ENCODE measurements at regions not wholly inside any gene's neighbourhood (a gene's known extent, or its start where the extent isn't known, plus 50 kb on each side); places are given as distances from the start of the nearest gene placed in this dataset.

- H3K4me3 Mint-ChIP-seq (ENCODE audit: low read depth), result no peak overlapping the region
- no peak overlapping the region for H3K27ac Mint-ChIP-seq
- H3K9me3 Mint-ChIP-seq (ENCODE audit: low read depth), result no peaks in the 10 kb centered on the region
- no peaks in the 10 kb centered on the region for H3K27me3 Mint-ChIP-seq
- H3K36me3 Mint-ChIP-seq (ENCODE audit: insufficient read depth), result no peaks in the 10 kb centered on the region
- H3K4me1 Mint-ChIP-seq (ENCODE audit: low read depth), result no peaks in the 10 kb centered on the region
- DNase-seq (ENCODE audit: low spot score, unreplicated experiment), result no peak
- TF ChIP-seq CTCF (IDR thresholded peaks at IDR 0.05; ENCODE audit: unreplicated experiment), result no peak
Observed at GRCh38 chr20:40037511-40037910, 651.5 kb downstream of the MAFB start.

GRCh38 chr20:40029589-40029988 lies 659.4 kb downstream of the MAFB start:
- Mint-ChIP-seq H3K9me3 (ENCODE audit: low read depth) (no peaks in the 10 kb centered on the region), H3K4me3 (ENCODE audit: low read depth) (no peak overlapping the region), H3K27me3 (peaks cover 10% of the 10 kb centered on the region), H3K36me3 (ENCODE audit: insufficient read depth) (no peaks in the 10 kb centered on the region), H3K27ac (no peak overlapping the region), H3K4me1 (ENCODE audit: low read depth) (no peaks in the 10 kb centered on the region)
- TF ChIP-seq CTCF (IDR thresholded peaks at IDR 0.05; ENCODE audit: unreplicated experiment), result no peak
- DNase-seq (ENCODE audit: low spot score, unreplicated experiment), result no peak

GRCh38 chr20:40019510-40019909 lies 669.5 kb downstream of the MAFB start:
- Mint-ChIP-seq H3K36me3 (ENCODE audit: insufficient read depth) (no peaks in the 10 kb centered on the region), H3K9me3 (ENCODE audit: low read depth) (no peaks in the 10 kb centered on the region), H3K4me1 (ENCODE audit: low read depth) (peaks cover 8% of the 10 kb centered on the region), H3K27ac (no peak overlapping the region), H3K27me3 (peaks cover 6% of the 10 kb centered on the region), H3K4me3 (ENCODE audit: low read depth) (no peak overlapping the region)
- TF ChIP-seq CTCF (IDR thresholded peaks at IDR 0.05; ENCODE audit: unreplicated experiment), result no peak
- no peak for DNase-seq (ENCODE audit: low spot score, unreplicated experiment)

GRCh38 chr20:40017765-40018164 lies 671.3 kb downstream of the MAFB start:
- DNase-seq (ENCODE audit: low spot score, unreplicated experiment), result no peak
- no peak overlapping the region for H3K27ac Mint-ChIP-seq

GRCh38 chr20:40016890-40017289 lies 672.1 kb downstream of the MAFB start:
- H3K36me3 Mint-ChIP-seq (ENCODE audit: insufficient read depth), result no peaks in the 10 kb centered on the region
- H3K27me3 Mint-ChIP-seq, result no peaks in the 10 kb centered on the region
- no peaks in the 10 kb centered on the region for H3K9me3 Mint-ChIP-seq (ENCODE audit: low read depth)
- DNase-seq (ENCODE audit: low spot score, unreplicated experiment), result no peak
- no peak for TF ChIP-seq CTCF (IDR thresholded peaks at IDR 0.05; ENCODE audit: unreplicated experiment)
- peaks cover 8% of the 10 kb centered on the region for H3K4me1 Mint-ChIP-seq (ENCODE audit: low read depth)
- no peak overlapping the region for H3K27ac Mint-ChIP-seq
- no peak overlapping the region for H3K4me3 Mint-ChIP-seq (ENCODE audit: low read depth)

More at GRCh38 chr20:40017765-40018164, 671.3 kb downstream of the MAFB start:
- Mint-ChIP-seq H3K4me3 (ENCODE audit: low read depth) (no peak overlapping the region), H3K36me3 (ENCODE audit: insufficient read depth) (no peaks in the 10 kb centered on the region), H3K27me3 (no peaks in the 10 kb centered on the region), H3K9me3 (ENCODE audit: low read depth) (no peaks in the 10 kb centered on the region), H3K4me1 (ENCODE audit: low read depth) (peaks cover 8% of the 10 kb centered on the region)
- TF ChIP-seq CTCF (IDR thresholded peaks at IDR 0.05; ENCODE audit: unreplicated experiment), result no peak

Measured in progenitor cell of endocrine pancreas (in vitro differentiated cells).